GM12874 (cell line): ENCODE measurements at regions not wholly inside any gene's neighbourhood (a gene's known extent, or its start where the extent isn't known, plus 50 kb on each side); places are given as distances from the start of the nearest gene placed in this dataset.

Source experiments
- CTCF ChIP-seq: IDR thresholded peaks from 2 replicates; pipeline ENCODE4 v1.5.1; 2011; ENCODE audit warnings: low read depth, mild to moderate bottlenecking, control low read depth, low read length, moderate library complexity; ENCODE audit not compliant: insufficient read depth

GRCh38 chr12:105523164-105524057 is 192.9 kb downstream of the C12orf75 start:
- no peak for TF ChIP-seq CTCF

- TF ChIP-seq CTCF: no peak
These were observed 194.5 kb downstream of the C12orf75 start for GRCh38 chr12:105524961-105525360.

GRCh38 chr12:105534068-105534467 is 203.6 kb downstream of the C12orf75 start:
- TF ChIP-seq CTCF: no peak

GRCh38 chr12:105538880-105539279 is 208.4 kb downstream of the C12orf75 start:
- no peak for TF ChIP-seq CTCF

- no peak for TF ChIP-seq CTCF
These were observed 209.2 kb downstream of the C12orf75 start for GRCh38 chr12:105539735-105540134.

GRCh38 chr12:105547786-105548185 is 217.3 kb downstream of the C12orf75 start:
- TF ChIP-seq CTCF: no peak

- no peak for TF ChIP-seq CTCF
These were observed 218.1 kb downstream of the C12orf75 start for GRCh38 chr12:105548626-105549025.
